ENCODE measurements at regions not wholly inside any gene's neighbourhood (a gene's known extent, or its start where the extent isn't known, plus 50 kb on each side); places are given as distances from the start of the nearest gene placed in this dataset.

- TF ChIP-seq, protein P1, sequence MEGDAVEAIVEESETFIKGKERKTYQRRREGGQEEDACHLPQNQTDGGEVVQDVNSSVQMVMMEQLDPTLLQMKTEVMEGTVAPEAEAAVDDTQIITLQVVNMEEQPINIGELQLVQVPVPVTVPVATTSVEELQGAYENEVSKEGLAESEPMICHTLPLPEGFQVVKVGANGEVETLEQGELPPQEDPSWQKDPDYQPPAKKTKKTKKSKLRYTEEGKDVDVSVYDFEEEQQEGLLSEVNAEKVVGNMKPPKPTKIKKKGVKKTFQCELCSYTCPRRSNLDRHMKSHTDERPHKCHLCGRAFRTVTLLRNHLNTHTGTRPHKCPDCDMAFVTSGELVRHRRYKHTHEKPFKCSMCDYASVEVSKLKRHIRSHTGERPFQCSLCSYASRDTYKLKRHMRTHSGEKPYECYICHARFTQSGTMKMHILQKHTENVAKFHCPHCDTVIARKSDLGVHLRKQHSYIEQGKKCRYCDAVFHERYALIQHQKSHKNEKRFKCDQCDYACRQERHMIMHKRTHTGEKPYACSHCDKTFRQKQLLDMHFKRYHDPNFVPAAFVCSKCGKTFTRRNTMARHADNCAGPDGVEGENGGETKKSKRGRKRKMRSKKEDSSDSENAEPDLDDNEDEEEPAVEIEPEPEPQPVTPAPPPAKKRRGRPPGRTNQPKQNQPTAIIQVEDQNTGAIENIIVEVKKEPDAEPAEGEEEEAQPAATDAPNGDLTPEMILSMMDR (IDR thresholded peaks at IDR 0.05; ENCODE audit: low read depth, low read length): no peak
- no peak for TF ChIP-seq EZH2phosphoT487 (IDR thresholded peaks at IDR 0.05; ENCODE audit: low read depth)
Observed at GRCh38 chr7:17651341-17651740, 289.0 kb downstream of the SNX13 start.
